H9 (cell line): ENCODE measurements at regions not wholly inside any gene's neighbourhood (a gene's known extent, or its start where the extent isn't known, plus 50 kb on each side); places are given as distances from the start of the nearest gene placed in this dataset.

Experiments
- DNase-seq: peaks from one replicate; pipeline ENCODE4 v3.0.0-alpha.2; 2017
- H2AFZ ChIP-seq: one replicate; pipeline ENCODE4 v1.6.1; 2013; ENCODE audit warnings: mild to moderate bottlenecking, low read length, control low read depth, moderate library complexity
- H2AK5ac ChIP-seq: 2 replicates; pipeline ENCODE4 v1.6.1; 2013; ENCODE audit warnings: low read length, control low read depth, mixed read lengths; ENCODE audit not compliant: insufficient read length
- H2BK120ac ChIP-seq: one replicate; pipeline ENCODE4 v1.6.1; 2013; ENCODE audit warnings: low read depth, mild to moderate bottlenecking, low read length, control low read depth, inconsistent platforms; ENCODE audit not compliant: poor library complexity, severe bottlenecking
- H2BK12ac ChIP-seq: 2 replicates; pipeline ENCODE4 v1.6.1; 2013; ENCODE audit warnings: low read length, control low read depth, mixed read lengths, low read depth; ENCODE audit not compliant: insufficient read length
- H2BK15ac ChIP-seq: 2 replicates; pipeline ENCODE4 v1.6.1; 2013; ENCODE audit warnings: low read depth, low read length, control low read depth
- H2BK20ac ChIP-seq: one replicate; pipeline ENCODE4 v1.6.1; 2013; ENCODE audit warnings: low read depth, mild to moderate bottlenecking, low read length, control low read depth, inconsistent platforms; ENCODE audit not compliant: poor library complexity, severe bottlenecking
- H2BK5ac ChIP-seq: 2 replicates; pipeline ENCODE4 v1.6.1; 2013; ENCODE audit warnings: low read length, control low read depth, mixed read lengths; ENCODE audit not compliant: insufficient read length
- H3K14ac ChIP-seq: 2 replicates; pipeline ENCODE4 v1.6.1; 2013; ENCODE audit warnings: low read length, control low read depth; ENCODE audit not compliant: insufficient read depth
- H3K18ac ChIP-seq: 2 replicates; pipeline ENCODE4 v1.6.1; 2013; ENCODE audit warnings: low read depth, mild to moderate bottlenecking, mixed read lengths, low read length, control low read depth; ENCODE audit not compliant: insufficient read length
- H3K23ac ChIP-seq: 2 replicates; pipeline ENCODE4 v1.6.1; 2013; ENCODE audit warnings: low read length, control low read depth, mixed read lengths, low read depth; ENCODE audit not compliant: insufficient read length
- H3K23me2 ChIP-seq: 2 replicates; pipeline ENCODE4 v1.6.1; 2013; ENCODE audit warnings: low read depth, mild to moderate bottlenecking, mixed read lengths, low read length, control low read depth; ENCODE audit not compliant: insufficient read length, poor library complexity, severe bottlenecking
- H3K27ac ChIP-seq: 2 replicates; pipeline ENCODE4 v1.5.1; 2013; ENCODE audit warnings: low read length, control low read depth, mixed read lengths, low read depth; ENCODE audit not compliant: insufficient read length
- H3K27me3 ChIP-seq: 2 replicates; pipeline ENCODE4 v1.6.1; 2013; ENCODE audit warnings: low read length, control low read depth, inconsistent platforms; ENCODE audit not compliant: insufficient read depth
- H3K4ac ChIP-seq: 2 replicates; pipeline ENCODE4 v1.6.1; 2013; ENCODE audit warnings: low read depth, mild to moderate bottlenecking, control low read depth, inconsistent platforms, low read length, moderate library complexity
- H3K4me1 ChIP-seq: 2 replicates; pipeline ENCODE4 v1.6.1; 2013; ENCODE audit warnings: low read length, control low read depth, inconsistent platforms; ENCODE audit not compliant: insufficient read depth
- H3K4me2 ChIP-seq: 2 replicates; pipeline ENCODE4 v1.6.1; 2013; ENCODE audit warnings: low read length, control low read depth, mixed read lengths; ENCODE audit not compliant: insufficient read length, insufficient read depth
- H3K56ac ChIP-seq: 2 replicates; pipeline ENCODE4 v1.6.1; 2013; ENCODE audit warnings: low read depth, mild to moderate bottlenecking, mixed read lengths, low read length, control low read depth; ENCODE audit not compliant: insufficient read length
- H3K79me1 ChIP-seq: 2 replicates; pipeline ENCODE4 v1.6.1; 2013; ENCODE audit warnings: low read depth, mild to moderate bottlenecking, moderate library complexity, low read length, control low read depth, inconsistent platforms; ENCODE audit not compliant: insufficient read depth, poor library complexity, severe bottlenecking
- H3K79me2 ChIP-seq: 2 replicates; pipeline ENCODE4 v1.6.1; 2013; ENCODE audit warnings: low read length, control low read depth, inconsistent platforms; ENCODE audit not compliant: insufficient read depth
- H3K9ac ChIP-seq: 2 replicates; pipeline ENCODE4 v1.6.1; 2013; ENCODE audit warnings: low read length, control low read depth, mixed read lengths; ENCODE audit not compliant: insufficient read length; ENCODE audit errors: extremely low read depth
- H3K9me3 ChIP-seq: one replicate; pipeline ENCODE4 v1.6.1; 2013; ENCODE audit warnings: low read depth, low read length, inconsistent platforms; ENCODE audit not compliant: control insufficient read depth
- H3T11ph ChIP-seq: one replicate; pipeline ENCODE4 v1.6.1; 2013; ENCODE audit warnings: mild to moderate bottlenecking, low read length, control low read depth, inconsistent platforms
- H4K20me1 ChIP-seq: one replicate; pipeline ENCODE4 v1.6.1; 2013; ENCODE audit not compliant: control insufficient read depth, insufficient read length, insufficient read depth
- H4K5ac ChIP-seq: 2 replicates; pipeline ENCODE4 v1.6.1; 2013; ENCODE audit warnings: low read depth, mild to moderate bottlenecking, mixed read lengths, low read length, control low read depth; ENCODE audit not compliant: insufficient read length
- H4K8ac ChIP-seq: replicated peaks from 2 replicates; pipeline ENCODE4 v1.6.1; 2013; ENCODE audit warnings: low read length, control low read depth, mixed read lengths, low read depth; ENCODE audit not compliant: insufficient read length
- H4K91ac ChIP-seq: 2 replicates; pipeline ENCODE4 v1.6.1; 2013; ENCODE audit warnings: low read depth, mild to moderate bottlenecking, moderate library complexity, mixed read lengths, low read length, control low read depth; ENCODE audit not compliant: insufficient read length
- H3K27ac Mint-ChIP-seq, 3 experiments: 2 replicates in 2 of 3; 3 replicates in 1 of 3; pipeline ENCODE4 v1.8.0; 2020 to 2021; ENCODE audit warnings: mixed read lengths in 3 of 3, mild to moderate bottlenecking in 1 of 3, moderate library complexity in 1 of 3
- H3K27me3 Mint-ChIP-seq: 2 replicates; pipeline ENCODE4 v1.8.0; 2021; ENCODE audit warnings: low read depth, mild to moderate bottlenecking, moderate library complexity, mixed read lengths
- H3K36me3 Mint-ChIP-seq, 3 experiments: 2 replicates in 2 of 3; 3 replicates in 1 of 3; pipeline ENCODE4 v1.8.0; 2020 to 2021; ENCODE audit warnings: low read depth in 3 of 3, mixed read lengths in 3 of 3; ENCODE audit not compliant: insufficient read depth in 1 of 3
- H3K4me1 Mint-ChIP-seq, 2 experiments: 2 replicates each; pipeline ENCODE4 v1.8.0; 2020; ENCODE audit warnings: mixed read lengths in 2 of 2
- H3K4me3 Mint-ChIP-seq, 2 experiments: 2 replicates in 1 of 2; 3 replicates in 1 of 2; pipeline ENCODE4 v1.8.0; 2020 to 2021; ENCODE audit warnings: mild to moderate bottlenecking in 2 of 2, mixed read lengths in 2 of 2, moderate library complexity in 1 of 2
- H3K9me3 Mint-ChIP-seq, 2 experiments: 2 replicates in 1 of 2; 3 replicates in 1 of 2; pipeline ENCODE4 v1.8.0; 2020; ENCODE audit warnings: mild to moderate bottlenecking in 2 of 2, mixed read lengths in 2 of 2, moderate library complexity in 1 of 2
- CTCF ChIP-seq: fragments of 200-600 bp; sonication (generic); conservative IDR thresholded peaks from 3 replicates; pipeline ENCODE4 v1.8.0; 2021; ENCODE audit warnings: antibody characterized with exemption, mild to moderate bottlenecking
- WGBS: extraction: QIAGEN DNeasy Blood & Tissue Kit; methylation state at CpG from one replicate; pipeline ENCODE4 v1.1.7; 2013; ENCODE audit warnings: missing lambda C conversion rate, low lambda C conversion rate, mixed read lengths; ENCODE audit not compliant: insufficient read length; ENCODE audit errors: extremely low coverage; 5-methylcytosine and 5-hydroxymethylcytosine counted together

- no peak for DNase-seq
- H3K4me1 Mint-ChIP-seq: 0 out of 4 replicates have a peak, but pooled peaks cover 0 to 3% of the 10 kb centered on the region in 2 experiments
Measured at GRCh38 chr4:184884883-184885282, 59.1 kb upstream of the ACSL1 start.

More at GRCh38 chr4:184884883-184885282, 59.1 kb upstream of the ACSL1 start:
- H4K91ac ChIP-seq: no peak overlapping the region
- H3K79me2 ChIP-seq: no peaks in the 10 kb centered on the region
- no peak overlapping the region for H3T11ph ChIP-seq
- H3K9ac ChIP-seq: no peak overlapping the region
- H3K23me2 ChIP-seq: no peaks in the 10 kb centered on the region
- no peak overlapping the region for H3K56ac ChIP-seq
- H2BK20ac ChIP-seq: no peak overlapping the region
- no peak overlapping the region for H2BK5ac ChIP-seq
- H3K9me3 ChIP-seq: no peaks in the 10 kb centered on the region
- no peak overlapping the region for H2BK12ac ChIP-seq
- H3K23ac ChIP-seq: no peak overlapping the region
- Mint-ChIP-seq H3K27me3 (no peaks in the 10 kb centered on the region; the same call in 1 of the 2 replicates), H3K9me3 (no peaks in the 10 kb centered on the region), H3K27ac (no peak overlapping the region), H3K36me3 (no peaks in the 10 kb centered on the region), H3K4me3 (no peak overlapping the region)
- H2BK15ac ChIP-seq: no peak overlapping the region
- no peak overlapping the region for H3K14ac ChIP-seq
- H4K5ac ChIP-seq: no peak overlapping the region
- no peaks in the 10 kb centered on the region for H4K20me1 ChIP-seq
- TF ChIP-seq CTCF: no peak
- H2BK120ac ChIP-seq: no peak overlapping the region
- H3K79me1 ChIP-seq: no peaks in the 10 kb centered on the region
- H3K27me3 ChIP-seq: no peaks in the 10 kb centered on the region; the same call in 1 of the 2 replicates
- no peak overlapping the region for H3K4ac ChIP-seq
- H3K18ac ChIP-seq: no peak overlapping the region
- H4K8ac ChIP-seq: no peak overlapping the region
- H2AFZ ChIP-seq: no peak overlapping the region
- no peak overlapping the region for H2AK5ac ChIP-seq
- no peak overlapping the region for H3K27ac ChIP-seq
- no peaks in the 10 kb centered on the region for H3K4me1 ChIP-seq
- no CpG with 5 or more reads among the region's 5 CpGs for WGBS
- H3K4me2 ChIP-seq: no peak overlapping the region
